ENCODE measurements at regions not wholly inside any gene's neighbourhood (a gene's known extent, or its start where the extent isn't known, plus 50 kb on each side); places are given as distances from the start of the nearest gene placed in this dataset.
A peak's percentile ranks its signal among the peaks of the same experiment; 100 is the strongest.

DNA sequence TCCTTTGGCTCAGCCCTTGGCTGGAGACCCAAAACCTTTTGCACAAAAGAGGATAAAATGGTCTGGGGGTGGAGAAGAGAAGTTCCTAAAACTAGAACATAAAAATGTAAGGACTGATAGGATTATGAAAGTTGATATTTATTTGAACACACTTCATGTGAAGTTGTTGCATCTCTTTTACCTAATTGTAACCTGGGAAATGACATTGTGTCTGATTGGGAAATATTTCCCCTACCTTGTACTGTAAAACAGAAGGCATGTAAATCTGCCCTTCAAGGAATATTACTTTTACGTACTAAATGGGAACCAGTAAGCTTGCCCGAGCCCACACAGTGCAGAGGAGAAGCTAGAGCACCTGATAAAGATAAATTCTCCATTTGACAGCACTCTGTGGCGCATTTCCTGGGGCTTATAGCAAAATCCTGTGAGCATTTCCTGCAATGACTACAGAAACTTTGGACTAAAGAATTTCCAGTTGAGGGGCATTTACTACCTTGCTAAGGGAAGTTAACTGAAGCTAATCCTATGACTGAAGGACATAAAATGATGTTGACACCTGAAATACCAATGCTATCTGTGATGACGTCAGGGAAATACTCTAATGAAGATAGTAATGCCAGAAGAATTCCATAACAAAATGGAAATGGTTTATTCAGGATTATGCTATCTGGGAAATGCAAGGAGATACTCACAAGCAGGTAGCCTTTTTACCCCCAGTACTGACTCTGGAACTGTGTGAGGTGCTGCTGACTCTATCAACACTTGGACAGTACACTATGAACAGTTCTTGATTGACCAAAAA is 78.3 kb upstream of the LIFR start:
- Histone ChIP-seq H3K27ac (ENCODE audit: insufficient read depth, low read depth, low read length) (no peak overlapping the region), H3K9me1 (replicated peaks; ENCODE audit: control insufficient read depth, extremely low read depth, insufficient read depth, low read length) (no peaks in the 10 kb centered on the region), H2AFZ (ENCODE audit: low read depth, low read length) (no peak overlapping the region), H3K27me3 (ENCODE audit: control insufficient read depth in 2 of 2, insufficient read depth in 2 of 2, low read length in 2 of 2) (peaks cover 7 to 8% of the 10 kb centered on the region in 2 experiments), H3K9ac (replicated peaks; ENCODE audit: extremely low read depth, insufficient read depth, low read length) (no peak overlapping the region), H3K4me3 (replicated peaks in 1 of 3; ENCODE audit: insufficient read depth in 1 of 3, low read depth in 1 of 3, low read length in 3 of 3) (no peak overlapping the region), H3K9me3 (replicated peaks; ENCODE audit: control insufficient read depth, insufficient read depth, low read length) (no peaks in the 10 kb centered on the region), H4K20me1 (replicated peaks; ENCODE audit: control insufficient read depth, extremely low read depth, insufficient read depth, low read length) (no peaks in the 10 kb centered on the region), H3K79me2 (ENCODE audit: control insufficient read depth, insufficient read depth, low read length) (no peaks in the 10 kb centered on the region), H3K4me2 (ENCODE audit: insufficient read depth, low read length) (no peak overlapping the region), H3K36me3 (ENCODE audit: control insufficient read depth in 2 of 2, extremely low read depth in 1 of 2, insufficient read depth in 2 of 2, low read length in 2 of 2) (no peaks in the 10 kb centered on the region), H3K4me1 (ENCODE audit: control insufficient read depth, extremely low read depth, insufficient read depth, low read length) (no peaks in the 10 kb centered on the region)
- no peak for TF ChIP-seq JUN (IDR thresholded peaks at IDR 0.05; ENCODE audit: borderline replicate concordance, insufficient read depth, insufficient read length, low read depth)
- no peak for TF ChIP-seq FOS (IDR thresholded peaks at IDR 0.05; ENCODE audit: borderline replicate concordance, insufficient read depth, low read length)
- BruUV-seq (replicated peaks): no TSS peak
- intact Hi-C loops (cut with micrococcal nuclease) (no loop called here), dilution Hi-C loops (cut with MboI; ENCODE audit: extremely low pct_ligation_motif_present, low sequenced_read_pairs) (no loop called here)
- DNase-seq (ENCODE audit: low read depth, low spot score): no peak
- ChIA-PET POLR2A (no interaction called here), CTCF (interaction anchor here (1.0 kb wide), 1 partner anchor 98 kb away, joined by 3 read pairs; no protein-coding TSS in a partner anchor)
- FAIRE-seq: peak; percentile 55

DNA sequence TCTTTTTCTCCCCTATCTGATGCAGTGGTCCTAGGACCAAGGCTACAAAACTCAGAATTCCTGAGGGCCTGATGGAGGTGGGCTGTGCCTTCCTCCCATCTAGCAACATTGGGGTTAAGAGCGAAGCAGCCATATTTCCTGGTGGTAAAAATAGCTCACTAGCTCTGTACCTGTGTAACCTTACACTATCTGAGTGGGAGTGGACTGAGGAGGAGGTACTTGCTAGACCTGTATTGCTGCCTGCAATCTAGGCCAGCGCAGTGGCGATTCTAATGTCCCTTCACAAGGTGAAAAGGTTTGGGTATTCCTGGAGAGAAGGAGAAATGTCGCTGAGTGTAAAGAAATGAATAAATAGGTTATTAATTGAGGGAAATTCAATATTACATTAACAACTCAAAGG is 80.2 kb upstream of the LIFR start:
- intact Hi-C loops (cut with micrococcal nuclease): no loop called here
- Histone ChIP-seq H3K4me3 (replicated peaks in 1 of 3; ENCODE audit: insufficient read depth in 1 of 3, low read depth in 1 of 3, low read length in 3 of 3) (no peak overlapping the region), H3K9ac (replicated peaks; ENCODE audit: extremely low read depth, insufficient read depth, low read length) (no peak overlapping the region), H2AFZ (ENCODE audit: low read depth, low read length) (no peak overlapping the region), H3K27me3 (ENCODE audit: control insufficient read depth in 2 of 2, insufficient read depth in 2 of 2, low read length in 2 of 2) (peaks cover 15% of the 10 kb centered on the region in 2 experiments), H3K9me1 (replicated peaks; ENCODE audit: control insufficient read depth, extremely low read depth, insufficient read depth, low read length) (no peaks in the 10 kb centered on the region), H3K27ac (ENCODE audit: insufficient read depth, low read depth, low read length) (no peak overlapping the region), H3K4me2 (ENCODE audit: insufficient read depth, low read length) (no peak overlapping the region), H4K20me1 (replicated peaks; ENCODE audit: control insufficient read depth, extremely low read depth, insufficient read depth, low read length) (no peaks in the 10 kb centered on the region), H3K4me1 (ENCODE audit: control insufficient read depth, extremely low read depth, insufficient read depth, low read length) (no peaks in the 10 kb centered on the region), H3K9me3 (replicated peaks; ENCODE audit: control insufficient read depth, insufficient read depth, low read length) (no peaks in the 10 kb centered on the region), H3K79me2 (ENCODE audit: control insufficient read depth, insufficient read depth, low read length) (no peaks in the 10 kb centered on the region), H3K36me3 (ENCODE audit: control insufficient read depth in 2 of 2, extremely low read depth in 1 of 2, insufficient read depth in 2 of 2, low read length in 2 of 2) (no peaks in the 10 kb centered on the region)
- BruUV-seq (replicated peaks): no TSS peak
- POLR2A ChIA-PET: no interaction called here
- CTCF ChIA-PET: interaction anchor here (0.8 kb wide), 1 partner anchor 195 kb away, joined by 3 read pairs; no protein-coding TSS in a partner anchor
- FAIRE-seq (no peak), DNase-seq (ENCODE audit: low read depth, low spot score) (no peak)
- dilution Hi-C loops (cut with MboI; ENCODE audit: extremely low pct_ligation_motif_present, low sequenced_read_pairs): no loop called here
- TF ChIP-seq EZH2 (IDR thresholded peaks at IDR 0.05; ENCODE audit: borderline replicate concordance, low read depth, low read length, severe bottlenecking) (no peak), MYC (IDR thresholded peaks at IDR 0.05; ENCODE audit: low read depth, low read length) (no peak), GATA2 (IDR thresholded peaks at IDR 0.05; ENCODE audit: insufficient read depth, insufficient read length, low read depth, low read length) (no peak), JUN (IDR thresholded peaks at IDR 0.05; ENCODE audit: borderline replicate concordance, insufficient read depth, insufficient read length, low read depth) (no peak), FOS (IDR thresholded peaks at IDR 0.05; ENCODE audit: borderline replicate concordance, insufficient read depth, low read length) (no peak), POLR2A (IDR thresholded peaks at IDR 0.05; ENCODE audit: low read depth, low read length) (no peak), POLR2AphosphoS5 (IDR thresholded peaks at IDR 0.05; ENCODE audit: insufficient read depth, low read depth, low read length) (no peak)
- TF ChIP-seq, protein P1, sequence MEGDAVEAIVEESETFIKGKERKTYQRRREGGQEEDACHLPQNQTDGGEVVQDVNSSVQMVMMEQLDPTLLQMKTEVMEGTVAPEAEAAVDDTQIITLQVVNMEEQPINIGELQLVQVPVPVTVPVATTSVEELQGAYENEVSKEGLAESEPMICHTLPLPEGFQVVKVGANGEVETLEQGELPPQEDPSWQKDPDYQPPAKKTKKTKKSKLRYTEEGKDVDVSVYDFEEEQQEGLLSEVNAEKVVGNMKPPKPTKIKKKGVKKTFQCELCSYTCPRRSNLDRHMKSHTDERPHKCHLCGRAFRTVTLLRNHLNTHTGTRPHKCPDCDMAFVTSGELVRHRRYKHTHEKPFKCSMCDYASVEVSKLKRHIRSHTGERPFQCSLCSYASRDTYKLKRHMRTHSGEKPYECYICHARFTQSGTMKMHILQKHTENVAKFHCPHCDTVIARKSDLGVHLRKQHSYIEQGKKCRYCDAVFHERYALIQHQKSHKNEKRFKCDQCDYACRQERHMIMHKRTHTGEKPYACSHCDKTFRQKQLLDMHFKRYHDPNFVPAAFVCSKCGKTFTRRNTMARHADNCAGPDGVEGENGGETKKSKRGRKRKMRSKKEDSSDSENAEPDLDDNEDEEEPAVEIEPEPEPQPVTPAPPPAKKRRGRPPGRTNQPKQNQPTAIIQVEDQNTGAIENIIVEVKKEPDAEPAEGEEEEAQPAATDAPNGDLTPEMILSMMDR (IDR thresholded peaks at IDR 0.05; ENCODE audit: extremely low read depth in 1 of 2, insufficient read depth in 1 of 2, low read depth in 1 of 2, low read length in 2 of 2): no peak
- TF ChIP-seq, protein P2, sequence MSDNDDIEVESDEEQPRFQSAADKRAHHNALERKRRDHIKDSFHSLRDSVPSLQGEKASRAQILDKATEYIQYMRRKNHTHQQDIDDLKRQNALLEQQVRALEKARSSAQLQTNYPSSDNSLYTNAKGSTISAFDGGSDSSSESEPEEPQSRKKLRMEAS (IDR thresholded peaks at IDR 0.05; ENCODE audit: insufficient read depth, insufficient read length): no peak
